Liver (tissue), 3 donors: ENCODE measurements at regions not wholly inside any gene's neighbourhood (a gene's known extent, or its start where the extent isn't known, plus 50 kb on each side); places are given as distances from the start of the nearest gene placed in this dataset.

Experiments
- CTCF ChIP-seq: fragments of 150-350 bp; IDR thresholded peaks from 2 replicates; pipeline ENCODE4 v1.5.1; 2017; ENCODE audit warnings: improper control_type of control experiment, low read depth, low read length; ENCODE audit not compliant: missing input control
- HNF4A ChIP-seq, 2 donors: conservative IDR thresholded peaks; 2 replicates each; pipeline ENCODE4 v1.6.1; 2016; ENCODE audit warnings: antibody characterized with exemption in 2 of 2, mild to moderate bottlenecking in 2 of 2
- JUND ChIP-seq, 2 donors: IDR thresholded peaks; 2 replicates each; pipeline ENCODE4 v1.6.1; 2016; ENCODE audit warnings: antibody characterized with exemption in 2 of 2
- MAX ChIP-seq: IDR thresholded peaks from 2 replicates; pipeline ENCODE4 v1.6.1; 2016; ENCODE audit warnings: antibody characterized with exemption
- REST ChIP-seq: IDR thresholded peaks from 2 replicates; pipeline ENCODE4 v1.6.1; 2016; ENCODE audit warnings: antibody characterized with exemption, mild to moderate bottlenecking
- donor health status: healthy.
- donor health status: healthy.

GRCh38 chr11:129249923-129250322 lies 57.8 kb upstream of the ARHGAP32 start:
- TF ChIP-seq CTCF (no peak), REST (no peak), JUND (IDR thresholded peaks at IDR 0.05) (no peak), MAX (no peak), HNF4A (conservative IDR thresholded peaks at IDR 0.05) (no peak)
